Loucy (cell line): ENCODE measurements at regions not wholly inside any gene's neighbourhood (a gene's known extent, or its start where the extent isn't known, plus 50 kb on each side); places are given as distances from the start of the nearest gene placed in this dataset.

ENCODE experiments used
- H2AFZ ChIP-seq: fragments of 200-600 bp; sonication (generic); 2 replicates; pipeline ENCODE4 v1.6.0; 2016; ENCODE audit warnings: antibody characterized with exemption, mild to moderate bottlenecking, low read length, moderate library complexity
- H3F3A ChIP-seq: fragments of 200-600 bp; 2 replicates; pipeline ENCODE4 v1.6.0; 2016; ENCODE audit warnings: antibody characterized with exemption, low read depth, mild to moderate bottlenecking
- H3K27me3 ChIP-seq: fragments of 200-600 bp; sonication (generic); 2 replicates; pipeline ENCODE4 v1.6.1; 2014; ENCODE audit warnings: low read length, mild to moderate bottlenecking; ENCODE audit not compliant: insufficient read depth, poor library complexity, severe bottlenecking
- H3K36me3 ChIP-seq: fragments of 200-600 bp; sonication (generic); 2 replicates; pipeline ENCODE4 v1.6.1; 2016; ENCODE audit warnings: low read length; ENCODE audit not compliant: insufficient read depth
- H3K4me1 ChIP-seq: fragments of 200-600 bp; sonication (generic); 2 replicates; pipeline ENCODE4 v1.5.1; 2014; ENCODE audit warnings: low read length, mild to moderate bottlenecking; ENCODE audit not compliant: insufficient read depth, poor library complexity, severe bottlenecking
- H3K4me2 ChIP-seq: fragments of 200-600 bp; sonication (generic); 2 replicates; pipeline ENCODE4 v1.6.0; 2014; ENCODE audit warnings: antibody characterized with exemption, low read length, low read depth, mild to moderate bottlenecking; ENCODE audit not compliant: poor library complexity, severe bottlenecking
- H3K4me3 ChIP-seq: fragments of 200-600 bp; sonication (generic); 2 replicates; pipeline ENCODE4 v1.5.1; 2014; ENCODE audit warnings: low read length, mild to moderate bottlenecking, mixed read lengths; ENCODE audit not compliant: poor library complexity, severe bottlenecking
- H3K79me2 ChIP-seq: fragments of 200-600 bp; sonication (generic); 2 replicates; pipeline ENCODE4 v1.6.1; 2014; ENCODE audit warnings: low read length; ENCODE audit not compliant: insufficient read depth
- H3K9ac ChIP-seq: fragments of 200-600 bp; sonication (generic); 2 replicates; pipeline ENCODE4 v1.6.0; 2014; ENCODE audit warnings: mild to moderate bottlenecking, low read depth, low read length, moderate library complexity; ENCODE audit not compliant: poor library complexity, severe bottlenecking
- H3K9me2 ChIP-seq: fragments of 200-600 bp; sonication (generic); replicated peaks from 2 replicates; pipeline ENCODE4 v1.6.1; 2016; ENCODE audit warnings: low read depth, low read length, mixed read lengths
- H3K9me3 ChIP-seq: fragments of 200-600 bp; sonication (generic); 2 replicates; pipeline ENCODE4 v1.6.1; 2014; ENCODE audit warnings: mild to moderate bottlenecking, antibody characterized with exemption, low read length, low read depth; ENCODE audit not compliant: insufficient read depth
- H4K20me1 ChIP-seq: fragments of 200-600 bp; sonication (generic); 2 replicates; pipeline ENCODE4 v1.6.0; 2014; ENCODE audit warnings: antibody characterized with exemption, low read length, mild to moderate bottlenecking; ENCODE audit not compliant: insufficient read depth, poor library complexity, severe bottlenecking
- CTCF ChIP-seq: fragments of 200-600 bp; sonication (generic); conservative IDR thresholded peaks from 2 replicates; pipeline ENCODE4 v1.5.1; 2014; ENCODE audit warnings: mild to moderate bottlenecking, antibody characterized with exemption, low read length
- EZH2phosphoT487 ChIP-seq: fragments of 200-600 bp; IDR thresholded peaks from 2 replicates; pipeline ENCODE4 v1.6.1; 2018; ENCODE audit warnings: antibody characterized with exemption, mild to moderate bottlenecking, moderate library complexity, borderline replicate concordance

- H3K27me3 ChIP-seq, result no peaks in the 10 kb centered on the region
- H4K20me1 ChIP-seq, result no peaks in the 10 kb centered on the region
- no peaks in the 10 kb centered on the region for H3F3A ChIP-seq
- H3K36me3 ChIP-seq, result no peaks in the 10 kb centered on the region
- no peaks in the 10 kb centered on the region for H3K79me2 ChIP-seq
- no peak overlapping the region for H3K4me2 ChIP-seq
- H2AFZ ChIP-seq, result no peak overlapping the region
- TF ChIP-seq CTCF, result no peak
- TF ChIP-seq EZH2phosphoT487, result no peak
- H3K4me3 ChIP-seq, result no peak overlapping the region
- no peaks in the 10 kb centered on the region for H3K9me2 ChIP-seq
- no peaks in the 10 kb centered on the region for H3K9me3 ChIP-seq
- no peak overlapping the region for H3K9ac ChIP-seq
- no peaks in the 10 kb centered on the region for H3K4me1 ChIP-seq
Measured at GRCh38 chr2:60259781-60260180, 293.7 kb downstream of the BCL11A start.

- H3F3A ChIP-seq, result no peaks in the 10 kb centered on the region
- H3K9me3 ChIP-seq, result no peaks in the 10 kb centered on the region
- H3K4me3 ChIP-seq, result no peak overlapping the region
- no peaks in the 10 kb centered on the region for H3K9me2 ChIP-seq
- no peaks in the 10 kb centered on the region for H3K36me3 ChIP-seq
- no peak overlapping the region for H2AFZ ChIP-seq
- H3K4me2 ChIP-seq, result no peak overlapping the region
- H3K9ac ChIP-seq, result no peak overlapping the region
- no peaks in the 10 kb centered on the region for H3K79me2 ChIP-seq
- no peaks in the 10 kb centered on the region for H3K4me1 ChIP-seq
- no peaks in the 10 kb centered on the region for H3K27me3 ChIP-seq
- no peaks in the 10 kb centered on the region for H4K20me1 ChIP-seq
- TF ChIP-seq EZH2phosphoT487, result no peak
- TF ChIP-seq CTCF, result no peak
Measured at GRCh38 chr2:60252581-60253150, 300.8 kb downstream of the BCL11A start.

GRCh38 chr2:60251247-60251646, 302.2 kb downstream of the BCL11A start:
- H3K4me3 ChIP-seq, result no peak overlapping the region
- no peaks in the 10 kb centered on the region for H3K79me2 ChIP-seq
- TF ChIP-seq CTCF (no peak), EZH2phosphoT487 (no peak)
- H3K27me3 ChIP-seq, result no peaks in the 10 kb centered on the region
- H3K4me2 ChIP-seq, result no peak overlapping the region
- H3F3A ChIP-seq, result no peaks in the 10 kb centered on the region
- H3K9me2 ChIP-seq, result no peaks in the 10 kb centered on the region
- no peak overlapping the region for H3K9ac ChIP-seq
- H2AFZ ChIP-seq, result no peak overlapping the region
- no peaks in the 10 kb centered on the region for H4K20me1 ChIP-seq
- H3K9me3 ChIP-seq, result no peaks in the 10 kb centered on the region
- no peaks in the 10 kb centered on the region for H3K36me3 ChIP-seq
- H3K4me1 ChIP-seq, result no peaks in the 10 kb centered on the region
